Ectodermal cell (in vitro differentiated cells): ENCODE measurements at regions not wholly inside any gene's neighbourhood (a gene's known extent, or its start where the extent isn't known, plus 50 kb on each side); places are given as distances from the start of the nearest gene placed in this dataset.
"Not testable (repeated sequence)": the region's sequence is repeated elsewhere in the genome, so short reads cannot be mapped to it uniquely, and the experiment has no call there.

Source experiments
- H3K27ac ChIP-seq: 2 replicates; pipeline ENCODE4 v1.7.0; 2013; ENCODE audit warnings: mild to moderate bottlenecking, low read depth, low read length; ENCODE audit not compliant: insufficient read depth, poor library complexity, severe bottlenecking
- H3K27me3 ChIP-seq: 2 replicates; pipeline ENCODE4 v1.7.0; 2013; ENCODE audit warnings: mild to moderate bottlenecking, low read length; ENCODE audit not compliant: insufficient read depth, control insufficient read depth, poor library complexity, severe bottlenecking
- H3K36me3 ChIP-seq: one replicate; pipeline ENCODE4 v1.7.0; 2013; ENCODE audit warnings: low read length; ENCODE audit not compliant: control insufficient read depth, insufficient read depth
- H3K4me1 ChIP-seq: one replicate; pipeline ENCODE4 v1.7.0; 2013; ENCODE audit warnings: low read length; ENCODE audit not compliant: control insufficient read depth, insufficient read depth
- H3K4me3 ChIP-seq: 2 replicates; pipeline ENCODE4 v1.7.0; 2013; ENCODE audit warnings: low read depth, low read length, control low read depth; ENCODE audit not compliant: insufficient read depth
- H3K9me3 ChIP-seq: 2 replicates; pipeline ENCODE4 v1.7.0; 2013; ENCODE audit warnings: mild to moderate bottlenecking, low read length, moderate library complexity; ENCODE audit not compliant: control insufficient read depth
- WGBS, 2 experiments: methylation state at CpG; one replicate each; pipeline ENCODE4 v1.1.7; 2013; ENCODE audit warnings: missing lambda C conversion rate in 2 of 2; 5-methylcytosine and 5-hydroxymethylcytosine counted together

GRCh38 chr2:52409308-52410118 is 1358.1 kb upstream of the CHAC2 start:
- H3K9me3 ChIP-seq, H3K27me3 ChIP-seq, H3K27ac ChIP-seq, H3K36me3 ChIP-seq, H3K4me1 ChIP-seq, H3K4me3 ChIP-seq: not testable (repeated sequence)
- WGBS, 2 experiments = 85 to 90% methylated on average over 10 to 12 of the region's 12 CpGs

DNA sequence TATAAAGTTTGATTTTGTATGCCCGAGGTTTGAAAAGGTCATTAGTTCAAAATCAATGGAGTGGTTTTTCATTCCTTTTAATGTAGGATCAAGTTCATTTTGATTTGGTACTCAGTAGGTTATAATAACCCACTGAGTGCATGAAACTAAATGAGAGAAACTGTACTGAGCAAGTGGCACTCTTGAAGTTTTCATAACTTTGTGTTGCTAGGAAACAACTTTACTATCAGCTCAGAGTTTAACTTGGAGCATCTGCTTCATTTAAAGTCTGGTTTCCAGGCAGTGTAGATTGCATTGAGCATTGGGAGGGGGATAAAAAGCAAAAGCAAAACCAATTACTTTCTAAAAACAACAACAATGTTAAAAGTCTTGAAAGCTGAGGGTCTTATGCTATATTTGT is 1361.6 kb upstream of the CHAC2 start:
- no peak overlapping the region for H3K4me3 ChIP-seq
- no peak overlapping the region for H3K27ac ChIP-seq
- H3K9me3 ChIP-seq = no peaks in the 10 kb centered on the region
- no peaks in the 10 kb centered on the region for H3K27me3 ChIP-seq
- 90 to 100% methylated on average over 1 of the region's 1 CpG for WGBS, 2 experiments
- H3K36me3 ChIP-seq = no peaks in the 10 kb centered on the region
- no peaks in the 10 kb centered on the region for H3K4me1 ChIP-seq

DNA sequence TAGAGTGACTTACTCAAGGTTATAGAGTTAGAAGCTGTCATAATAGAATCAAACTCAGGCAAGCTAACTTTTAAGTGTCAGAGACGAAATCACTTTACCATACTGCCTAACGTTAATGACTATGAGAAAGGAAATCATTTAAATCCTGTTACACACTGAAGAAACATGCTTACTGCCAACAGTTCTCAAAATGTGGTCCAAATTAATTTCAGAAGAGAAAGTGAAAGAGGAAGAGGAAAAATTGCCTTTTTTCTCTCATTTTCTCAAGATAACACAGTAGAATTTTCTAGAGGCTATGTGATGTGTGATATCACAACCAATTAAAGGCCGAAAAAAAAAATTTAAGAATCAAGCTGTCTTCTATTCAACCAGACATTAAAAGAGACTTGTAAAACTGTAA is 1362.7 kb upstream of the CHAC2 start:
- WGBS, 2 experiments = 96 to 100% methylated on average over 1 to 2 of the region's 3 CpGs
- Histone ChIP-seq H3K9me3 (no peaks in the 10 kb centered on the region), H3K36me3 (no peaks in the 10 kb centered on the region), H3K27me3 (no peaks in the 10 kb centered on the region), H3K27ac (no peak overlapping the region), H3K4me3 (no peak overlapping the region), H3K4me1 (no peaks in the 10 kb centered on the region)

DNA sequence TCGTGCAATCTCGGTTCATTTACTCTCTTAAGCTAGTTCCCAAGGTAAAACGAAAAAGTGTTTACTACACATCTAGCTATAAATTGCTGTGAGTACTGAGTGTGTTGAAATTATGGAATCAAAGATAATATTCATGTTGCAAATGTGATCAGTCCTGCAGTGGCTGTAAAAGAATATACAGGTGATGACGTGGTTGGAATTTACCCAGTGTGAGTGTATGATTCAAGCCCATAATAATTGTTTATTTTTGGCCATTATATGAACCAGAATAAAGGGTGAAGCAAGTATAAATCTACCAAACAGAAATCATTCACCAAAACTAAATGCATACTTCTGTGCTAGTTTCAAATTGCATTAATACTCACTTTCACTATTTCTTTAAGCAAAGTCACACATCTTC is 1363.6 kb upstream of the CHAC2 start:
- Histone ChIP-seq H3K27ac (no peak overlapping the region), H3K4me1 (no peaks in the 10 kb centered on the region), H3K36me3 (no peaks in the 10 kb centered on the region), H3K27me3 (no peaks in the 10 kb centered on the region), H3K9me3 (no peaks in the 10 kb centered on the region), H3K4me3 (no peak overlapping the region)
- WGBS, 2 experiments = 93 to 96% methylated on average over 4 of the region's 4 CpGs

DNA sequence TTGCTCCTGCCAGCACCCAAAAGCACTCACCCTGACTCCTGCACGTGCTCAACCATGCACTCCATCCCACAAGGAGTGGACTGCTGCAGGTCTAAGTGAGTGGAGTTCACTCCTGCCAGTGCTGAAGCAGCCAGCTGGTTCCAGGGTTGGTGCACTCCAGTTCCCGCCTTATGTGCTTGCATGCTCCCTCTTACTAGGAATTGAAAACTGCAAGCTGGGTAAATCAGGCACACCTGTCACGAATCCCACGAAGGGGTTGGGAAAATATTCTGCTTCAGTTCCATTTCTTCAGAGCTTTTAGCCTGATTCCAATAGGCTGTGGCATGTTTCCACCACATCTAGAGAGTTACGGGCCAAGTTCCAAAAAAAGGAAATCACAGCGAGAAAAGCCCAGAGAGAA is 1365.5 kb upstream of the CHAC2 start:
- Histone ChIP-seq H3K9me3 (no peaks in the 10 kb centered on the region), H3K4me1 (no peaks in the 10 kb centered on the region), H3K27ac (no peak overlapping the region), H3K4me3 (no peak overlapping the region), H3K27me3 (no peaks in the 10 kb centered on the region), H3K36me3 (no peaks in the 10 kb centered on the region)
- WGBS, 2 experiments = 85 to 86% methylated on average over 6 of the region's 6 CpGs

GRCh38 chr2:52396836-52397235 is 1364.9 kb upstream of the NRXN1 start:
- Histone ChIP-seq H3K4me1 (no peaks in the 10 kb centered on the region), H3K27ac (no peak overlapping the region), H3K27me3 (no peaks in the 10 kb centered on the region), H3K9me3 (no peaks in the 10 kb centered on the region), H3K36me3 (no peaks in the 10 kb centered on the region), H3K4me3 (no peak overlapping the region)
- WGBS, 2 experiments = 86 to 94% methylated on average over 1 of the region's 1 CpG

DNA sequence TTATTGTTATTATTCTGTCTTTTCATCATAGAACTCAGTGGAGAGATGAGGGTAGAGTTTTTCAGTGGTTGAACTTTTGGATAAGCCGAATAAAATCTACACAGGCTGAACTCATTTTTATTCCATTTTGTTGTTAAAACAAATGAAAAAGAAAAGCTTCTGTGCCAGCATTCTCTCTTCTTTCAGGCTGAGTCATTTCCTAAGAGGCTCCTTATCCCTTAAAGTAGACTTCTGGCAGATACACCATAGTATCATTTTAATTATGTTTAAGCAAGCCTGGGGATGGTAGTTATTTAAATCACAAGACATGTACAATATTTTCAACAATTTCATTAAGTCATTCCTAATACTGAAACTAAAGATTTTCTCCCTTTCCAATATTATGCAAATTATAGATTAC is 1364.0 kb upstream of the NRXN1 start:
- no peaks in the 10 kb centered on the region for H3K36me3 ChIP-seq
- no peaks in the 10 kb centered on the region for H3K9me3 ChIP-seq
- no peak overlapping the region for H3K4me3 ChIP-seq
- H3K27me3 ChIP-seq = no peaks in the 10 kb centered on the region
- no peaks in the 10 kb centered on the region for H3K4me1 ChIP-seq
- WGBS, 2 experiments = 100% methylated on average over 1 of the region's 1 CpG; no CpG with 5 or more reads in 1 of the 2 experiments
- no peak overlapping the region for H3K27ac ChIP-seq

GRCh38 chr2:52391621-52392020 is 1359.7 kb upstream of the NRXN1 start:
- Histone ChIP-seq H3K4me1 (no peaks in the 10 kb centered on the region), H3K27ac (no peak overlapping the region), H3K36me3 (no peaks in the 10 kb centered on the region), H3K27me3 (no peaks in the 10 kb centered on the region), H3K4me3 (no peak overlapping the region), H3K9me3 (no peaks in the 10 kb centered on the region)
- WGBS, 2 experiments = 73 to 75% methylated on average over 1 of the region's 1 CpG

GRCh38 chr2:52390651-52391050 is 1358.7 kb upstream of the NRXN1 start:
- no peaks in the 10 kb centered on the region for H3K9me3 ChIP-seq
- H3K4me3 ChIP-seq = no peak overlapping the region
- no peaks in the 10 kb centered on the region for H3K27me3 ChIP-seq
- H3K27ac ChIP-seq = no peak overlapping the region
- H3K36me3 ChIP-seq = no peaks in the 10 kb centered on the region
- no peaks in the 10 kb centered on the region for H3K4me1 ChIP-seq

- no peak overlapping the region for H3K4me3 ChIP-seq
- H3K27me3 ChIP-seq = no peaks in the 10 kb centered on the region
- no peaks in the 10 kb centered on the region for H3K4me1 ChIP-seq
- WGBS, 2 experiments = 89 to 91% methylated on average over 5 of the region's 5 CpGs
- no peak overlapping the region for H3K27ac ChIP-seq
- H3K36me3 ChIP-seq = no peaks in the 10 kb centered on the region
- H3K9me3 ChIP-seq = no peaks in the 10 kb centered on the region
Measured at GRCh38 chr2:52387937-52388590, 1356.1 kb upstream of the NRXN1 start.
